Ectodermal cell (in vitro differentiated cells): ENCODE measurements at regions not wholly inside any gene's neighbourhood (a gene's known extent, or its start where the extent isn't known, plus 50 kb on each side); places are given as distances from the start of the nearest gene placed in this dataset.

Experiments
- H3K27ac ChIP-seq: 2 replicates; pipeline ENCODE4 v1.7.0; 2013; ENCODE audit warnings: mild to moderate bottlenecking, low read depth, low read length; ENCODE audit not compliant: insufficient read depth, poor library complexity, severe bottlenecking
- H3K27me3 ChIP-seq: 2 replicates; pipeline ENCODE4 v1.7.0; 2013; ENCODE audit warnings: mild to moderate bottlenecking, low read length; ENCODE audit not compliant: insufficient read depth, control insufficient read depth, poor library complexity, severe bottlenecking
- H3K36me3 ChIP-seq: one replicate; pipeline ENCODE4 v1.7.0; 2013; ENCODE audit warnings: low read length; ENCODE audit not compliant: control insufficient read depth, insufficient read depth
- H3K4me1 ChIP-seq: one replicate; pipeline ENCODE4 v1.7.0; 2013; ENCODE audit warnings: low read length; ENCODE audit not compliant: control insufficient read depth, insufficient read depth
- H3K4me3 ChIP-seq: 2 replicates; pipeline ENCODE4 v1.7.0; 2013; ENCODE audit warnings: low read depth, low read length, control low read depth; ENCODE audit not compliant: insufficient read depth
- H3K9me3 ChIP-seq: 2 replicates; pipeline ENCODE4 v1.7.0; 2013; ENCODE audit warnings: mild to moderate bottlenecking, low read length, moderate library complexity; ENCODE audit not compliant: control insufficient read depth
- WGBS, 2 experiments: methylation state at CpG; one replicate each; pipeline ENCODE4 v1.1.7; 2013; ENCODE audit warnings: missing lambda C conversion rate in 2 of 2; 5-methylcytosine and 5-hydroxymethylcytosine counted together

GRCh38 chr3:24595796-24596195 lies 101.1 kb upstream of the THRB start:
- Histone ChIP-seq H3K27ac (no peak overlapping the region), H3K36me3 (no peaks in the 10 kb centered on the region), H3K9me3 (no peaks in the 10 kb centered on the region), H3K4me3 (no peak overlapping the region), H3K27me3 (no peaks in the 10 kb centered on the region), H3K4me1 (peaks cover 5% of the 10 kb centered on the region)
- 81 to 99% methylated on average over 2 of the region's 2 CpGs for WGBS, 2 experiments

- Histone ChIP-seq H3K9me3 (no peaks in the 10 kb centered on the region), H3K36me3 (no peaks in the 10 kb centered on the region), H3K4me1 (peaks cover 5% of the 10 kb centered on the region), H3K4me3 (no peak overlapping the region), H3K27ac (no peak overlapping the region), H3K27me3 (no peaks in the 10 kb centered on the region)
- 91 to 95% methylated on average over 2 of the region's 2 CpGs for WGBS, 2 experiments
Measured at GRCh38 chr3:24596626-24597025, 102.0 kb upstream of the THRB start.

GRCh38 chr3:24598695-24599470 lies 104.2 kb upstream of the THRB start:
- Histone ChIP-seq H3K36me3 (no peaks in the 10 kb centered on the region), H3K9me3 (no peaks in the 10 kb centered on the region), H3K27me3 (no peaks in the 10 kb centered on the region), H3K4me3 (no peak overlapping the region), H3K27ac (no peak overlapping the region), H3K4me1 (peaks cover under 1% of the 10 kb centered on the region)
- 89 to 95% methylated on average over 6 to 7 of the region's 7 CpGs for WGBS, 2 experiments

- H3K9me3 ChIP-seq: no peaks in the 10 kb centered on the region
- H3K27ac ChIP-seq: no peak overlapping the region
- no peak overlapping the region for H3K4me3 ChIP-seq
- no peaks in the 10 kb centered on the region for H3K36me3 ChIP-seq
- H3K27me3 ChIP-seq: no peaks in the 10 kb centered on the region
- WGBS, 2 experiments: 91 to 93% methylated on average over 7 to 12 of the region's 13 CpGs
- no peaks in the 10 kb centered on the region for H3K4me1 ChIP-seq
Measured at GRCh38 chr3:24601066-24601939, 106.7 kb upstream of the THRB start.

GRCh38 chr3:24604215-24604614 lies 109.6 kb upstream of the THRB start:
- H3K27ac ChIP-seq: no peak overlapping the region
- no peak overlapping the region for H3K4me3 ChIP-seq
- no peaks in the 10 kb centered on the region for H3K36me3 ChIP-seq

GRCh38 chr3:24605511-24606028 lies 110.9 kb upstream of the THRB start:
- 82 to 94% methylated on average over 2 of the region's 4 CpGs for WGBS, 2 experiments
- Histone ChIP-seq H3K4me1 (no peaks in the 10 kb centered on the region), H3K36me3 (no peaks in the 10 kb centered on the region), H3K9me3 (no peaks in the 10 kb centered on the region), H3K27me3 (no peaks in the 10 kb centered on the region), H3K27ac (no peak overlapping the region), H3K4me3 (no peak overlapping the region)

More at GRCh38 chr3:24604215-24604614, 109.6 kb upstream of the THRB start:
- H3K27me3 ChIP-seq: no peaks in the 10 kb centered on the region
- no peaks in the 10 kb centered on the region for H3K4me1 ChIP-seq
- WGBS, 2 experiments: 92 to 99% methylated on average over 1 of the region's 1 CpG
- H3K9me3 ChIP-seq: no peaks in the 10 kb centered on the region

- Histone ChIP-seq H3K27ac (no peak overlapping the region), H3K9me3 (no peaks in the 10 kb centered on the region), H3K4me1 (no peaks in the 10 kb centered on the region), H3K36me3 (no peaks in the 10 kb centered on the region), H3K27me3 (no peaks in the 10 kb centered on the region), H3K4me3 (no peak overlapping the region)
Measured at GRCh38 chr3:24607281-24607680, 112.6 kb upstream of the THRB start.

- no peaks in the 10 kb centered on the region for H3K27me3 ChIP-seq
- H3K4me3 ChIP-seq: no peak overlapping the region
Measured at GRCh38 chr3:24608701-24609390, 114.2 kb upstream of the THRB start.

GRCh38 chr3:24614359-24614758 lies 119.7 kb upstream of the THRB start:
- H3K4me3 ChIP-seq: no peak overlapping the region
- no peaks in the 10 kb centered on the region for H3K36me3 ChIP-seq
- H3K9me3 ChIP-seq: no peaks in the 10 kb centered on the region
- no peaks in the 10 kb centered on the region for H3K4me1 ChIP-seq
- WGBS, 2 experiments: no CpG with 5 or more reads among the region's 1 CpG
- H3K27me3 ChIP-seq: no peaks in the 10 kb centered on the region
- no peak overlapping the region for H3K27ac ChIP-seq

More at GRCh38 chr3:24608701-24609390, 114.2 kb upstream of the THRB start:
- Histone ChIP-seq H3K9me3 (no peaks in the 10 kb centered on the region), H3K4me1 (no peaks in the 10 kb centered on the region), H3K36me3 (no peaks in the 10 kb centered on the region), H3K27ac (no peak overlapping the region)
- WGBS, 2 experiments: 93 to 95% methylated on average over 3 of the region's 3 CpGs

- 94% methylated on average over 2 of the region's 2 CpGs; no CpG with 5 or more reads in 1 of the 2 experiments for WGBS, 2 experiments
- H3K27me3 ChIP-seq: no peaks in the 10 kb centered on the region
- no peaks in the 10 kb centered on the region for H3K9me3 ChIP-seq
- no peak overlapping the region for H3K4me3 ChIP-seq
- H3K36me3 ChIP-seq: no peaks in the 10 kb centered on the region
- no peak overlapping the region for H3K27ac ChIP-seq
- no peaks in the 10 kb centered on the region for H3K4me1 ChIP-seq
Measured at GRCh38 chr3:24615177-24615576, 120.5 kb upstream of the THRB start.
